OCI-LY3 (cell line): ENCODE measurements at regions not wholly inside any gene's neighbourhood (a gene's known extent, or its start where the extent isn't known, plus 50 kb on each side); places are given as distances from the start of the nearest gene placed in this dataset.

Experiments
- CTCF ChIP-seq: fragments of 200-600, 300-600 bp; sonication (generic); IDR thresholded peaks from 2 replicates; pipeline ENCODE4 v1.5.1; 2014; ENCODE audit warnings: antibody characterized with exemption, low read length, low read depth
- EZH2phosphoT487 ChIP-seq: fragments of 200-600 bp; shearing (Covaris generic); IDR thresholded peaks from 2 replicates; pipeline ENCODE4 v1.6.1; 2018; ENCODE audit warnings: antibody characterized with exemption, mixed run types, low read depth

- TF ChIP-seq CTCF (no peak), EZH2phosphoT487 (no peak)
These were observed 88.7 kb upstream of the EFEMP1 start for GRCh38 chr2:56012221-56012765.
